ENCODE measurements at regions not wholly inside any gene's neighbourhood (a gene's known extent, or its start where the extent isn't known, plus 50 kb on each side); places are given as distances from the start of the nearest gene placed in this dataset.

GRCh38 chr3:161573136-161573535 lies 76.5 kb downstream of the OTOL1 start (continued):
- no peak for TF ChIP-seq TCF12 (IDR thresholded peaks at IDR 0.05)

GRCh38 chr3:161575901-161576300 lies 79.3 kb downstream of the OTOL1 start:
- H4K20me1 ChIP-seq (ENCODE audit: insufficient read depth), result no peaks in the 10 kb centered on the region
- 87% methylated on average over 2 of the region's 2 CpGs for WGBS (ENCODE audit: low lambda C conversion rate)
- H3K27me3 ChIP-seq (ENCODE audit: insufficient read depth), result no peaks in the 10 kb centered on the region
- H3K9ac ChIP-seq, result no peak overlapping the region
- H3K9me3 ChIP-seq, result no peaks in the 10 kb centered on the region
- CTCF ChIA-PET, result no interaction called here
- H3K36me3 ChIP-seq (replicated peaks in 1 of 2; ENCODE audit: control insufficient read depth in 1 of 2, insufficient read depth in 2 of 2, low read length in 1 of 2), result no peaks in the 10 kb centered on the region
- no peak overlapping the region for H3K27ac ChIP-seq (ENCODE audit: low read depth in 2 of 2, low read length in 1 of 2)
- DNase-seq, result no peak
- POLR2A ChIA-PET, result no interaction called here
- no peaks in the 10 kb centered on the region for H3K79me2 ChIP-seq (ENCODE audit: insufficient read depth)
- H3K4me3 ChIP-seq (ENCODE audit: low read depth in 2 of 2, low read length in 1 of 2), result no peak overlapping the region
- H2AFZ ChIP-seq (ENCODE audit: low read depth), result no peak overlapping the region
- H3K4me1 ChIP-seq (ENCODE audit: control insufficient read depth in 1 of 2, insufficient read depth in 2 of 2, low read depth in 1 of 2, low read length in 1 of 2), result peaks cover 0 to 5% of the 10 kb centered on the region in 2 experiments; a peak in 2 of 4 replicates
- no peaks in the 10 kb centered on the region for H3K9me2 ChIP-seq
- H3K4me2 ChIP-seq, result no peak overlapping the region
- no peaks in the 10 kb centered on the region for H3F3A ChIP-seq (replicated peaks; ENCODE audit: insufficient read depth)
- TF ChIP-seq, protein P1, sequence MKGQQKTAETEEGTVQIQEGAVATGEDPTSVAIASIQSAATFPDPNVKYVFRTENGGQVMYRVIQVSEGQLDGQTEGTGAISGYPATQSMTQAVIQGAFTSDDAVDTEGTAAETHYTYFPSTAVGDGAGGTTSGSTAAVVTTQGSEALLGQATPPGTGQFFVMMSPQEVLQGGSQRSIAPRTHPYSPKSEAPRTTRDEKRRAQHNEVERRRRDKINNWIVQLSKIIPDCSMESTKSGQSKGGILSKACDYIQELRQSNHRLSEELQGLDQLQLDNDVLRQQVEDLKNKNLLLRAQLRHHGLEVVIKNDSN (IDR thresholded peaks at IDR 0.05; ENCODE audit: borderline replicate concordance, low read depth), result no peak
- TF ChIP-seq RXRA (IDR thresholded peaks at IDR 0.05; ENCODE audit: borderline replicate concordance, low read depth) (no peak), TEAD4 (IDR thresholded peaks at IDR 0.05; ENCODE audit: borderline replicate concordance, insufficient read depth) (no peak), ELF1 (IDR thresholded peaks at IDR 0.05) (no peak), FOXM1 (IDR thresholded peaks at IDR 0.05; ENCODE audit: low read depth) (no peak), TCF12 (IDR thresholded peaks at IDR 0.05) (no peak), YY1 (IDR thresholded peaks at IDR 0.05; ENCODE audit: low read depth) (no peak), FOXJ3 (CRISPR knock-in tag; IDR thresholded peaks at IDR 0.05) (no peak), NFIC (IDR thresholded peaks at IDR 0.05; ENCODE audit: borderline replicate concordance) (no peak), RCOR1 (IDR thresholded peaks at IDR 0.05; ENCODE audit: low read length) (no peak), MEF2A (IDR thresholded peaks at IDR 0.05; ENCODE audit: borderline replicate concordance, low read depth) (no peak), REST (IDR thresholded peaks at IDR 0.05; ENCODE audit: low read depth, low read length) (no peak), CHD2 (IDR thresholded peaks at IDR 0.05; ENCODE audit: low read length, partially characterized antibody) (no peak), POLR2AphosphoS5 (IDR thresholded peaks at IDR 0.05; ENCODE audit: low read depth, low read length) (no peak)
- TF ChIP-seq, protein P2, sequence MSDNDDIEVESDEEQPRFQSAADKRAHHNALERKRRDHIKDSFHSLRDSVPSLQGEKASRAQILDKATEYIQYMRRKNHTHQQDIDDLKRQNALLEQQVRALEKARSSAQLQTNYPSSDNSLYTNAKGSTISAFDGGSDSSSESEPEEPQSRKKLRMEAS (IDR thresholded peaks at IDR 0.05; ENCODE audit: low read depth), result no peak
- TF ChIP-seq, protein P3, sequence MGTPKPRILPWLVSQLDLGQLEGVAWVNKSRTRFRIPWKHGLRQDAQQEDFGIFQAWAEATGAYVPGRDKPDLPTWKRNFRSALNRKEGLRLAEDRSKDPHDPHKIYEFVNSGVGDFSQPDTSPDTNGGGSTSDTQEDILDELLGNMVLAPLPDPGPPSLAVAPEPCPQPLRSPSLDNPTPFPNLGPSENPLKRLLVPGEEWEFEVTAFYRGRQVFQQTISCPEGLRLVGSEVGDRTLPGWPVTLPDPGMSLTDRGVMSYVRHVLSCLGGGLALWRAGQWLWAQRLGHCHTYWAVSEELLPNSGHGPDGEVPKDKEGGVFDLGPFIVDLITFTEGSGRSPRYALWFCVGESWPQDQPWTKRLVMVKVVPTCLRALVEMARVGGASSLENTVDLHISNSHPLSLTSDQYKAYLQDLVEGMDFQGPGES (IDR thresholded peaks at IDR 0.05; ENCODE audit: low read depth, low read length), result no peak
- TF ChIP-seq, protein P4, sequence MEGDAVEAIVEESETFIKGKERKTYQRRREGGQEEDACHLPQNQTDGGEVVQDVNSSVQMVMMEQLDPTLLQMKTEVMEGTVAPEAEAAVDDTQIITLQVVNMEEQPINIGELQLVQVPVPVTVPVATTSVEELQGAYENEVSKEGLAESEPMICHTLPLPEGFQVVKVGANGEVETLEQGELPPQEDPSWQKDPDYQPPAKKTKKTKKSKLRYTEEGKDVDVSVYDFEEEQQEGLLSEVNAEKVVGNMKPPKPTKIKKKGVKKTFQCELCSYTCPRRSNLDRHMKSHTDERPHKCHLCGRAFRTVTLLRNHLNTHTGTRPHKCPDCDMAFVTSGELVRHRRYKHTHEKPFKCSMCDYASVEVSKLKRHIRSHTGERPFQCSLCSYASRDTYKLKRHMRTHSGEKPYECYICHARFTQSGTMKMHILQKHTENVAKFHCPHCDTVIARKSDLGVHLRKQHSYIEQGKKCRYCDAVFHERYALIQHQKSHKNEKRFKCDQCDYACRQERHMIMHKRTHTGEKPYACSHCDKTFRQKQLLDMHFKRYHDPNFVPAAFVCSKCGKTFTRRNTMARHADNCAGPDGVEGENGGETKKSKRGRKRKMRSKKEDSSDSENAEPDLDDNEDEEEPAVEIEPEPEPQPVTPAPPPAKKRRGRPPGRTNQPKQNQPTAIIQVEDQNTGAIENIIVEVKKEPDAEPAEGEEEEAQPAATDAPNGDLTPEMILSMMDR (IDR thresholded peaks at IDR 0.05), result no peak
